Embryonic facial prominence (tissue), 1 donor: ENCODE measurements at regions not wholly inside any gene's neighbourhood (a gene's known extent, or its start where the extent isn't known, plus 50 kb on each side); places are given as distances from the start of the nearest gene placed in this dataset.
"Not testable (repeated sequence)": the region's sequence is repeated elsewhere in the genome, so short reads cannot be mapped to it uniquely, and the experiment has no call there.

Experiments
- DNase-seq: peaks from one replicate; pipeline ENCODE4 v3.0.0-alpha.2; 2016; ENCODE audit errors: extremely low spot score

DNA sequence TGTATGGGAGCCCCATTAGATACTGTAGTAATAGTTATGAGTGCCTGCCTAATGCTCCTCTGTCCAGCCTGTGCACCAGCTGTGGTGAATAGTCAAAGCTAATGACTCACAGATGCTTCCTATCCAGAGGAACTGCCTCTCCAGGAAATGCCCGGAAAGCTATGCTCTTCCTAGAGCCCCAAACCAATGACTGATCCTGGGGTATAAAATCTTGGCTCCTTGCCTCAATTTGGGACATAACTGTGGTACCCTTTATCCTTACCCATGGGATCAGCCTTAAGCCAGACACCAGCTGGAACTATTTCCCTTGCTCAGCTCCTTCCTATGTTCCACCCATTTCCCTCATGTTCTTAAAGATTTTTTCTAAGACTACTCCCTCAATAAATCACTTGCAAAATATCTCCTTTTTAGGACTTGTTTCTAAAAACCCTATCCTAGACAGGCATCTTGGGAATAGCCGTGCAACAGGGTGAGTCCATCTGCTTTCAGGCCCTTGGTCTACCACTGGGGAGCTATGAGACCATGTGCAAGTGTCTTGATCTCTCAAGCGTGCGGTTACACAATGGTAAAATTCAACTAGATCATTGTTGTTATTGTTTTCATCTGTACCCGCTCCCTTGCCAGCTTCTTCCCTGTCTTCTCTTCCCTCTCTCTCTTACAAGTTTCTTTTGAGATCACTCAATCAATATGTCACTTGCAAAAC, 283.7 kb downstream of the BTBD3 start:
- no peak for DNase-seq

DNA sequence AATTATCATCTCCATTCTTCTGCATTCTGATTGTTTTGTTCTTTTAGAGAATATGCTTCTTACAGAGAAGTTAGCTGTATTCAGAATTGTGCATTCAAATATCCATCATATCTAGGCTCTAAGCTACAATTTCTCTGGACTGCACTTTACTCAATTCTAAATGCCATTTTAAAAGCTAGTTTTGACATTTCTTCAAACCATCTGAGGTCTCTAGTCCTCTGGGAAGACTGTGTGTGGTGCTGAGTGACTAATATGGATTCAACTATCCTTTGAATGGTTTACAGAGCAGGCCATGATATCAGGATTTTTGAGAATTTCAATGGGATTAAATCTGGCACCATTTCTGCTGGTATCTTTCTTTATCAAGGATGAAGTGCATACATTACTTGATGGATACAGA, 285.7 kb downstream of the BTBD3 start:
- DNase-seq = no peak

DNA sequence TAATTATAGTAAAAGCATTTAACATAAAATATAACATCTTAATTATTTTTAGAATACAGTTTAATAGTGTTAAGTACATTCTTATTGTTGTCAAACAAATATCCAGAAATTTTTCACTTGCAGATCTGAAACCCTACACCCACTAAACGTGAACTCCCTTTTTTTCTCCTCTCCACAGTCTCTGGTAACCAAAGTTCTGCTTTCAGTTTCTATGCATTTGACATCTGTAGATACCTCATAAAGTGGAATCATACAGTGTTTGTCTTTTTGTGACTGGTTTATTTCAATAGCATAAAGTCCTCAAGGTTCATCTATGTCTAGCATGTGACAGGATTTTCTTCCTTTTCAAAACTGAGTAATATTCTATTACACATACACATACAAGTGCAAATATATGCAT, 286.3 kb downstream of the BTBD3 start:
- DNase-seq = no peak

DNA sequence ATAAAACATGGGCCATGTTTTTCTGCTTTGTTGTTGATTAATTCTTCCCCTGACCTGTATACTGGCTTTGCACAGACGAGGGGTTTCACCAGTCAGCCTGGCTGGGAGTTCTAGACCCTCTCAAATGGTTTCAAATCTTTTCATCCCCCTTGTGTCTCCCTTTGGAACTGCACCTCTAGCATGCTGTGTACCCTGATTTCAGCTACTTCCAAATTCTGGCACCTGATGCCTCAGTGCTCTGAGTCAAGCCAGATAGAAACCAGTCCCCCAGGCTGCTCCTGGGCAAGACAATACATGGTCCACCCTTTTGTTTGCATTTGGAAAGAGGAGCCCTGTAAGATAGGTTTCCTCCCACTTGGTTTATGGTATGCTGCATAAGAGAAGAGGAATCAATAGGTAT, 290.2 kb downstream of the BTBD3 start:
- no peak for DNase-seq

DNA sequence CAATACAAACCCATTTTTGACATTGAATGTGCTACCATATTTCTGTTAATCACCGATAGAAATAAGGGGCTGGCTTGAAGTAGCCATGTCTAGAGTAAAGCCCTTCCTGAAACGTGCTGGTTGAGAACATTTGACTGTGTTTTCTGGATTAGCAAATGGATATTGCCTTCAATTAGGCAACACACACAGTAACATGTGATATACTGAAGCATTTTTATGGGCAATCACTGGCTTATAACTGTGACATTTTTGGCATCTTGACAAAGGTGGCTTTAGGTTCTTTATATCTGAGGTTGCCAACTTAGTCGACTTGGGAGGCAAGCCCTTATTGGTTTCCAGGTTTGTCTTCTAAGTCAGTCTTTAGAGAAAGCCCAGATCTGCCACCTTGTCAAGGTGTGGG, 292.9 kb downstream of the BTBD3 start:
- no peak for DNase-seq

DNA sequence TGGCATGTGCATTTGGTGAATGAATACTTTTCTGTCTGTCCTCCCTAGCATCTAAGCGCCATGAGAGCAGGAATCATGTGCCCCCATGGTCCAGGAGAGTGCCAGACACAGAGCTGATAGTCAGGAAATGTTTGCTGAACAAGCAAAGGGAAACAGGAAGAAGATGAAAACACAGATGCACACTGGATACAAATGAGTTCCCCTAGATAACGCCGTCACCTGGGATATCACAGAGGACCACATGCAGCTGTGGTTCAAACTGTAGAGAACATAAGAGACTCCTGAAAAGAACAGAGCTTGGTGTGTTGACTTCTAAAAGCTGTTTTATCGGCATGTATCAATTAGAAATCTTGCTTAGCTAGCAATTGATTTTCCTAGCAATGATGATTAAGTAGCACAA, 293.7 kb downstream of the BTBD3 start:
- DNase-seq = no peak

DNA sequence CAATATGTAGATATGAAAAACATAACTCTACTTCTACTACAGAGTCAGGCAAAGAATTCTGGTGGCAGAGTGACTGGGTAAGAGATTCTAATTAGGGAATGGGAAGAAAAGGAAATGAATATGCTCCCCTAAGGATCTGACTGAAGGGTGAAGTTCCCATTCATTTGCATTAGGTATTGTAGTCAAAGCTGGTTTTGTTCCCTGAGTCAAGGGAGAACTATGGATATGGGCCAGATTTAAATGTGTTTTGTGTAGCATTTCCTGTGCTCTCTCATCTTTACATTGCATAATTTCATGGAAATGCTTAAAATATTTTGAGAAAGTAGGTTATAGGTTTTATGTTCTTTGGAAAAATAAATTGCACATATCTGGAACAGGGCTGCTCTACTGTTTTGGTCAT, 299.7 kb downstream of the BTBD3 start:
- DNase-seq = no peak

DNA sequence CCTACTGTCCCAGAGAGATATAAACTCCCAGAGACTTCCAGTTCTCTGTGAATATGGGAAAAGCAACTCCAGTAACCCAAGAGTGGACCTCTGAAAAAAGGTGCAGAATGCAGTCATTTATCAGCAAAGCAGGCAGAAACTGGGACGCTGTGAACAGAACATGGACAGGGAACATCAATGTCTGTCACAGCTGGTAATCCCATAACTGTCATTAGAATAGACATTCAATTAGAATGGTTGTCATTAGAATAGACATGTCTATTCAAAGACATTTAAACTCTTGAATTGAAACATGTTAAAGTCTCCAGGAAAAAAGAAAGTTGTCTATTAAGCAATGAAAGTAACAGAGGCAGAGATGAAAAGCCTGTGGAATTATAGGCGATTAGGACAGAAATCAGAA, 302.1 kb downstream of the BTBD3 start:
- no peak for DNase-seq

DNA sequence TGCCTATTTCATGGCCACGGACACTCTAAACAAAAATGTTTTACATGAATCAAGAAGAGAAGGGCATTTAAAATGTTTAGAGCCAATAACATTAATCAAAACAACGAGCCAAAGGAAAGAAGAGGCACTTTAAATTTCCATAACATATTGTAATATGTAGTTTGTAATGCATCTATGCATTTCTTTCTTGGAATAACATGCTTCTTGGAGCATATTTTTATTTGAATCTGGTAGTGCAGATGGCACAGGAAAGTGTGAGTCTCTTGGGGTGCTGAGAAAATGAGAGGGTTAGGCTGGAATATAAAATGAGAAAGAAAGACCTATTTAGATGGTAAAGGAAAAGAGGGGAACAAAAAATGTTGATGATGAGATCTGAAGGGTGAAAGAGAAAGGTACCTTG, 305.4 kb downstream of the BTBD3 start:
- DNase-seq = no peak

DNA sequence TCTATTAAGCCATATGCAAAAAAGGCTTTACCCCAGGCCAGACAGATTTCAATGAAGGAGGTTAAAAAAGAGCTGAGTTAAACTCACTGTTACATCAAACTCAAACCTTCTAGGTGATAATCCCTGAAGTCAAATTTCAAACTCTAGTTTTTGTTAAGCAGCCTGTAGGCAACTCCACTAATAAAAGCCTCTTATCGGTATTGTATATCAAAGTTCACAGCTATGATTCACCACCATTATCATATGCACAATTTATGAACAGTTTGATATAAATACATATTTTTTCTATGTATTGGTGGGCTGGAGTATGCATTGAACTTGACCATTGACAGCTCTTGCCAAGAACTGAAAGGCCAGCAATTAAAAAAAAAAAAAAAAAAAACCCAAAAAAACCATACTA, 308.2 kb downstream of the BTBD3 start:
- no peak for DNase-seq

DNA sequence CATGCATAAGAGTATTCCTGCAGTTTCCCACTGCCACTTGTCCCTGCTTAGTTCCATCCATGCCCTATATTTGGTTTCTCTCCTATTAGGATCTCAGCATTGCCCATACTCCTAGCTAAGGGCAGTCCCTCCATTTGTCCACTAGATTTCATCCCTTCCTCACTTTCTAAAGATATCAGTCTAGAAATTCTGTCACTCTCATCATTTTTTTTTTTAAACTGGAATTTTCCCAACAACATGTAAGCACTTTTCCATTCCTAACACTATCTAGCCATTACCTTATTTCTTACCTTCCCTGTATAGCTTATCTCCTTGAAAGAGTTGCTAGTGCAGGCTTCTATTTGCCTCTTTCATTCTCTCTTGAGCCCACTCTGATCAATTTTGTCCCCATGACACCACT, 312.2 kb downstream of the BTBD3 start:
- no peak for DNase-seq

DNA sequence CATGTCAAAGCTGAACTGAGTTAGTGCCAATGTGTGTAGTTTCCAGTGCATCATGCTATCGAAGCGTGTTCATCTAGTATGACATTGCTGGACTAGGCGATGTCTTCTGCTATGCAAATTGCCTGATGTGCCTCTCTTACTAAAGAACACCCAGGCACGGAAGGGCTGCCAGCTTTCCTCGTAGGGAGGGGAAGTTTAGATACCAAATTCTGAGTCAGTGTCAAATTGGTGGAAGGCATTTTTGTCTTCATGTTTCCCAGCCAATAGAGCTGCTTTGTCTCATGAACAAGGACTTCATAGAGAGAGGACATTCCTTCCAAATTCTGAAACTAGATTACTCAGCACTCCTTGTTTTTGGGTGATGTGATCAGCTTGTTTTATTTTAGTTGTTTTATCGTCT, 320.1 kb downstream of the BTBD3 start:
- DNase-seq = peak; percentile 18

DNA sequence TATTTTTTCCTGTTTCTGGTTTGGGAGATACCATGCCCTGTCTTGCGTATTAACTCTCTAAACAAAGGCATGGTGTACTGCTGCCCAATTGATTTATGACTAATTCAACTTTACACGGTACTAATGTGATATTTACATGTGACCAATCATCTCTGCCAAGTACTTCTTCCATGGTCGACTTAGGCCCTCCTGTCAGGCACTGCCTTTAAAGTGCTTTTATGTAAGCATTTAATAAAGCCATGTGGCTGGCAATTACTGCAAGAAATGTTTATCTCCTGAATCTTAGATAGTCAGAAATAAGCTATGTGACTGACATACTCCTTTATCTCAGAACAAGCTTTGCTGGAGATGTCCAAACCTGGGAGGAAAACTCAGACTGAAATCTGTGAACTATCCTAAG, 323.4 kb downstream of the BTBD3 start:
- DNase-seq = no peak

DNA sequence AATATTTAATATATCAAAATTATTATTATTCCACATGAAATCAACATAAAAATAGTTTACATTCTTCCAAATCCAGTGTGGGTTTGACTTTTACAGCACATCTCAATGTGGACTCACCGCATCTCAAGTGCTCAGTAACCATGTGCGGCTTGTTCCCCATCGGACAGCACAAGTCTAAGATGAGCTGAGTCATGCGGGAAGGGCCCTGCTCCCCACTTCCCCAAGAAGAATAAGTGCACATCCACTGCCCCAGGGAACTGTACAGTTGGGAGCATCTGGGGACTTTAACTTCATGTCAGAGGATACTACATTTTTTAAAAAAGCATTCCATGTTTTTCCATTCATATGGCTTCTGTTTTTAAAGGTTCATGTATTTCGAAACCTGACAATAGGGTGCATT, 325.6 kb downstream of the BTBD3 start:
- DNase-seq = no peak

DNA sequence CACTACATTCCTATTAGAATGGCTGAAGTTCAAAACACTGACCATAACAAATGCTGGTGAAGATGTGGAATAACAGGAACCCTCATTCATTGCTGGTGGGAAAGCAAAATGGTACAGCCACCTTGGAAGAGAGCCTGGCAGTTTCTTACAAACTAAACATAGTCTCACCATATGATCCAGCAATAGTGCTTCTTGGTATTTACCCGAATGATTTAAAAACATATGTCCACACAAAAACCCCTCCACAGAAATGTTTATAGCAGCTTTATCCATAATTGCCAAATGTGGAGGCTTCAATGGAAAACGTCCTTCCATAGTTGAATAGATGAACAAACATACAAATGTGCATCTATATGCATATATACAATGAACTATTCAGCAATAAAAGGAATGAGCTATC, 330.8 kb downstream of the BTBD3 start:
- no peak for DNase-seq

DNA sequence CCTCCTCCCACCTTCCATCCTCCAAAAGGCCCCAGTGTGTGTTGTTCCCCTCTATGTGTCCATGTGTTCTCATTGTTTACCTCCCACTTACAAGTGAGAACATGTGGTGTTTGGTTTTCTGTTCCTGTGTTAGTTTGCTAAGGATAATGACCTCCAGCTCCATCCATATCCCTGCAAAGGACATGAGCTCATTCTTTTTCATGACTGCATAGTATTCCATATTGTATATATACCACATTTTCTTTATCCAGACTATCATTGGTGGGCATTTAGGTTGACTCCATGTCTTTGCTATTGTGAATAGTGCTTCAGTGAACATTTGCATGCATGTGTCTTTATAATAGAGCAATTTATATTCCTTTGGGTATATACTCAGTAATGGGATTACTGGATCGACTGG, 333.0 kb downstream of the BTBD3 start:
- DNase-seq = not testable (repeated sequence)

DNA sequence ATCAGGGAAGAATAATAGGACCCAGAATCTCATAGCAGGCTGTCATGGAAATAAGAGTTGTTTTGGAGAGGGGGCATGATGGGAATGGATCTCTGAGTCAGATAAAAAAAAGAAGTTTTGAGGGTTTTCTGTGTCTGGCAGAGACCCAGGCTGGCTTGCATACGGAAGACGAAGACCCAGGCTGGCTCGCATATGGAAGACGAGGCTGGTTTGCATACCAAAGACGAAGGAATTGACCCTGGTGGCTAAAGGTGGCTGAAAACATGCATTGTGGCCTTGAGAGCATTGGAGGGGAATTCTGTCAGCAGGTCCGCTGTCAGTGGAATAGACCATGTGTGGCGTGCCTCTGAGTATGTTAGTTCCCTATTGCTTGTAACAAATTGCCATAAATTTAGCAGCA, 335.1 kb downstream of the BTBD3 start:
- DNase-seq = no peak

DNA sequence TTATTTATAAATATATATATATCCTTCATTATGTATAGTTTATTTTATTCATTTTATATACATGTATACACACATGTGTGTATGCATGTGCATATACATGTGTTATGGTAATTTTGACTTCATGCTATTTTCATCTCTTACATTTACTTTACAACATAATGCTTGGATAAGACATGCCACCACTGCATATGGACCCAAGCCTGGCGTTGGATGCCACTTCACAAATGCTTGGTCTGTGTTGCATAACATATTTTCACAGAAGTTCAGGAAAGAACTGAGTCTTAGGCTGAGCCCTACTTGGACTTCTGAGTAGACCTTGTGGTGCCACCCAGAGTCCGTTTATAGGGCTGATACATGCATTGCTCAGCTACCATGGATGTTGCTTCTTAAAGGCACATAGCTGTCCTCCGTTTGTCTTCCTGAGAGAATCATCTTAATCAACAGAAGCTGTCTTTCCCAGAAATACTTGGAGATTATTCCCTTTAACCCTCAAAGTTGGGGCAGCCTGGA, 337.8 kb downstream of the BTBD3 start:
- no peak for DNase-seq

DNA sequence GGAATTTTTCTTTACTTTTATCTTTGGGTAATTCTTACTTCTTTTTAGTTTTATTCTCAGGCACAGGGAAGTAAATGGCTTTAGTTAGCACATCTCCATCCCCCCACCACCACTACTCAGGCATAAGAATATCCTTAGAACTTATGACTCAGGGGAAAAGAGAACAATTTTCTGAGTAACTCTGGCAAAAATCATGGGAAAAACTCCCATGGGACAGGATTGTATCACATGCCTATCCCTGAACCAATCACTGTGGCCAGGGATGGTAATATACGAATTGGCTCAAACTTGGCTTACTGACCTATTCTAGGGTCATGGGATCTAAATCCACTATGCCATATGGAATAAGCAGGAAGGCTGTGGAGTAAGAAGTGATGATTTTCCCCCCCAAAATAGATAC, 339.1 kb downstream of the BTBD3 start:
- DNase-seq = no peak

DNA sequence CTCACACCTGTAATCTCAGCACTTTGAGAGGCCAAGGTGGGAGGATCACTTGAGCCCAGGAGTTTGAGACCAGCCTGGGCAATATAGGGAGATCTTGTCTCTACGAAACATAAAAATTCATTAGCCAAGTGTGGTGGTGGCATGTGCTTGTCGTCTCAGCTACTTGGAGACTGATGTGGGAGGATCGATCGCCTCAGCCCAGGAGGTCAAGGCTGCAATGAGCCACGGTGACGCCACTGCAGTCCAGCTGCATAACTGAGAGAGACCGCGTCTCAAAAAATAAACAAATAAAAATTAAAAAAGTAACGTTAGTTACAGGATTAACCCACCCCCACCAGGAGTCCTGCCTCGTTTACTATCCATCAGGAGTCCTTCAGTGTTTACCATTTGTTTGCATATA, 345.1 kb downstream of the BTBD3 start:
- no peak for DNase-seq

DNA sequence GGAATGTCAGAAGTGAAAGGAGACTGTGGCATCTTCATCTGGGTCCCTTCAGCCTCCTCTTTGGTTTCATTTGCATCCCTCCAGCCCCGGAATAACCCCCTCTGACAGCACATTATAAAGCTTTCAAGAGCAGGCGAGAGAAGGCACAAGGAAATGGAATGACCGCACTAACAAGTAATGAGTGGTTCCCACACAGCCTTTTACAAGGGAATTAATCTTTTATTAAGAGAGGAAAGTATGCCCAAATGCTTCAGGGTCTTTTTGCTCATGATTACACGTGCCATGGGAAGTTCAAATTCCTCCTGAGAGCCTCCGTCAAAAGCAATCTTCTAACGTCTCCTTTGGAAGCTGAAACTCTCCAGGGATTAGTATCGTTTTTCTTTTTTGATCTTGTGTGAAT, 347.0 kb downstream of the BTBD3 start:
- DNase-seq = no peak

DNA sequence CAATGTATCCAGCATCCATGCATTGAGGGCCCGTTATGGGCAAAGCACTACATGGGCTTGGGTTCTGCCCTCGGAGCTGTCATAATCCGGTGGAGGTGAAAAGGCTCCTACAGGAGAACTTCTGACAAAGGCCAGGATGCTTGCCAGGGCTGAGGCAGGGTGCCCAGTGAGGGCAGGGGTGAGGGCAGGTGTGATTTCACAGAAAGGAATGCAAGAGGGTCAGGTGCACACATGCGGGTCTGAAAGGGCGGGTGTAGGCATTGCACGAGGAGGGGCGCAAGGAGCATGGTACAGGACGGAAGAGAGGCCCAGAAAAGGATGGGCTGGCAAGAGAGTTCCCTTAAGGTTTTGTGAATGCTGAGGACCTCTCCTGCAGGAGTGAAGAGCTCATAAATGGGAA, 348.0 kb downstream of the BTBD3 start:
- DNase-seq = no peak

DNA sequence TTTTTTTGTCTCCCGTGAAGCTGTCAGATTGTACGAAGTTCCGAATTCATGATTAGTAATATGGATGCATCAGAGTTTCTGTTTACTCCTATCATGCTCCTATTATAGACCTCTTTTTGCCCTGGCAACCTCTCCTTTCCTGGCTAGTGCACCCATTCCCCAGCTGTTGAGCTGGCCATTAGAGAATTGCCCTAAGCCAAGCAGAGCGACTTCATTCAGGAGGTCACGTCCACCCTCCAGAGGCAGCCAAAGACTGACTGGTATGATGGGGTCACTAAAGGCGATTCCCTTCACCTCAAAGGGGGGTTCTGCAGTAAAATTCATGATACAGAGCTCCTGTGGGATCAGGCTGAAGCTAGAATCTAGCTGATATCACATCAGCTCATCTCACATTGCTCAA, 351.9 kb downstream of the BTBD3 start:
- DNase-seq = no peak

DNA sequence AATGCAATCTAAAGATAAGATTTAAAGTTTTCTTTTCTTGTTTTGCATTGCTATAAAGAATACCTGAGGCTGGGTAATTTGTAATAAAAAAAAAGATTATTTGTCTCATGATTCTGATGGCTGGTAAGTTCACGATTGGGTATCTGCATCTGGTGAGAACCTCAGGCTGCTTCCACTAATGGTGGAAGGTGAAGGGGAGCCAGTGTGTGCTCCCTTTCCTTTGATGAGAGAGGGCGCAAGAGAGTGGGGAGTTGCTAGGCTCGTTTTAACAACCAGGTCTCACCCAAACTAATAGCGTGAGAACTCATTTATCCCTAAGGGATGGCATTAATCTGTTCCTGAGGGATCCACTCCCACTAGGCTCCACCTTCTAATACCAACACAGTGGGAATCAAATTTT, 353.2 kb downstream of the BTBD3 start:
- no peak for DNase-seq
